MM.1S (cell line): ENCODE measurements at regions not wholly inside any gene's neighbourhood (a gene's known extent, or its start where the extent isn't known, plus 50 kb on each side); places are given as distances from the start of the nearest gene placed in this dataset.

Source experiments
- CTCF ChIP-seq: fragments of 300-600 bp; sonication (generic); IDR thresholded peaks from 2 replicates; pipeline ENCODE4 v1.5.1; 2016; ENCODE audit warnings: antibody characterized with exemption, low read length, mixed read lengths
- EZH2 ChIP-seq: fragments of 300-600 bp; sonication (generic); optimal IDR thresholded peaks from 2 replicates; pipeline ENCODE3; 2017; ENCODE audit warnings: low read depth, mild to moderate bottlenecking, antibody characterized with exemption, low read length, mixed read lengths
- EZH2phosphoT487 ChIP-seq: fragments of 300-600 bp; sonication (generic); IDR thresholded peaks from 2 replicates; pipeline ENCODE4 v1.6.1; 2018; ENCODE audit warnings: antibody characterized with exemption, low read length

DNA sequence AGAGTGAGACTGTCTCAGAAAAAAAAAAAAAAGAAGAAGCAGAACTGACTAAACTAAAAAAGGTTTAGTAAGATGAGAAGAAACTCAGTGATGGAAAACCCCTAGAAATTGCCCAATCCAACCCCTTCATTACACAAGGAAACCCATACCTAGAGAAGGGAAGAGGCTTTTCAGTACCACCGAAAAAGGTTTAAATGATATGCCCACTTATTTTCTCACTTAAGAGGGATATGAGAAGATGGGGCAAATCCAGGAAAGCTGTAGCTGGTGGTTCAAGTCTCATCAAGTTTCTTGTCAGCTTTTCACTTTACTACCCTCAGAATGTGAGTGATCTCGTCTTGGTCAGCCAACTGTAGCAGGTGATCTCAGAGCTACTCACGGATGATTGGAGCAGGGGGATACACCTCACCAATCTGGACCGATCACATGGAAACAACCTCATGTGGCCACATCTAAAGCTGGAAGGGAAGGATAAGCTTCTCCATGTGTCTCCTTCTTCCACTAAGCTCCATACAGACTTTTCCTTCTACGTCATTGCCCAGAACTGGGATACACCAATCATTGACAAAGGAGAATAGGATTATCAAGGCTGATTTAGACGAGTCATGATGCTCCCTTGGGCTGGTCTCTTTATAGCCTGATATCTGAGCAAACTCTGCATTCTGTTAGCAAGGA is 126.7 kb upstream of the POU3F1 start:
- TF ChIP-seq CTCF = no peak
- no peak for TF ChIP-seq EZH2
- no peak for TF ChIP-seq EZH2phosphoT487
